HCT116 (cell line): ENCODE measurements at regions not wholly inside any gene's neighbourhood (a gene's known extent, or its start where the extent isn't known, plus 50 kb on each side); places are given as distances from the start of the nearest gene placed in this dataset.

Source experiments
- ATAC-seq: fragments of 200-7000 bp; cut with Tn5 transposase; 2 replicates; pipeline ENCODE4 v1.9.1; 2020; ENCODE audit warnings: mild to moderate bottlenecking, moderate library complexity
- BruUV-seq: library from RNA; stranded (reverse); fragments of 400-500 nt; replicated peaks from 2 replicates; lab custom pipeline; 2021; lab: Mats Ljungman, UMichigan
- CTCF ChIA-PET: fragments of 300-600 bp; sonication (Branson Sonifier 250); formaldehyde crosslinking; loops from one replicate; lab custom pipeline; 2021; ENCODE audit warnings: antibody characterized with exemption; lab: Charles Lee
- POLR2A ChIA-PET: fragments of 300-600, 350-600 bp; sonication (Branson Sonifier 250); formaldehyde crosslinking; loops from one replicate; lab custom pipeline; 2021; ENCODE audit warnings: antibody characterized with exemption; lab: Charles Lee
- RAD21 ChIA-PET, 2 experiments: fragments of 300-600 bp; sonication (Branson Sonifier 250); formaldehyde crosslinking; loops; one replicate each; lab custom pipeline; 2023; ENCODE audit warnings: low total read pairs in 2 of 2; ENCODE audit not compliant: uncharacterized antibody in 2 of 2, unreplicated experiment in 2 of 2, low non-redundant PET in 1 of 2; lab: Charles Lee
- DNase-seq: peaks from one replicate; pipeline ENCODE4 v3.0.0-alpha.2; 2010; ENCODE audit warnings: low read depth, low spot score
- H2AFZ ChIP-seq: fragments of 200-600 bp; shearing (Covaris generic), sonication (generic); 2 replicates; pipeline ENCODE4 v1.6.1; 2017; ENCODE audit warnings: low read depth, mixed run types, mixed read lengths, antibody characterized with exemption, low read length; ENCODE audit not compliant: poor library complexity, severe bottlenecking
- H3K27ac ChIP-seq: 2 replicates; pipeline ENCODE4 v1.5.1; 2012; ENCODE audit warnings: low read depth, low read length
- H3K27me3 ChIP-seq: fragments of 200-600 bp; sonication (generic); 2 replicates; pipeline ENCODE4 v1.6.1; 2016; ENCODE audit warnings: mixed run types, low read length, mixed read lengths; ENCODE audit not compliant: insufficient read depth
- H3K36me3 ChIP-seq, 2 experiments: fragments of 200-500 bp in 1 of 2; fragments of 200-600 bp in 1 of 2; sonication (Bioruptor generic) in 1 of 2; sonication (generic) in 1 of 2; 2 replicates each; pipeline versions ENCODE4 v1.5.1 to v1.6.1; 2014 to 2016; ENCODE audit warnings: low read length in 2 of 2, inconsistent platforms in 1 of 2, mixed read lengths in 1 of 2, mixed run types in 1 of 2; ENCODE audit not compliant: insufficient read depth in 2 of 2, control insufficient read depth in 1 of 2
- H3K4me1 ChIP-seq, 2 experiments: fragments of 200-600 bp in 1 of 2; sonication (generic) in 1 of 2; 2 replicates each; pipeline versions ENCODE4 v1.5.1 to v1.6.1; 2012 to 2017; ENCODE audit warnings: low read length in 2 of 2, inconsistent platforms in 1 of 2, mild to moderate bottlenecking in 1 of 2, mixed read lengths in 1 of 2, mixed run types in 1 of 2, moderate library complexity in 1 of 2; ENCODE audit not compliant: insufficient read depth in 2 of 2, control insufficient read depth in 1 of 2
- H3K4me2 ChIP-seq: fragments of 200-600 bp; sonication (generic); 2 replicates; pipeline ENCODE4 v1.6.1; 2017; ENCODE audit warnings: mixed run types, low read length, mixed read lengths
- H3K4me3 ChIP-seq, 2 experiments: fragments of 200-600 bp in 1 of 2; sonication (generic) in 1 of 2; replicated peaks in 1 of 2; 2 replicates each; pipeline ENCODE4 v1.5.1; 2011 to 2016; ENCODE audit warnings: low read length in 2 of 2, control low read depth in 1 of 2, low read depth in 1 of 2, mild to moderate bottlenecking in 1 of 2, mixed read lengths in 1 of 2, mixed run types in 1 of 2
- H3K79me2 ChIP-seq: fragments of 200-600 bp; sonication (generic); 2 replicates; pipeline ENCODE4 v1.6.1; 2017; ENCODE audit warnings: mild to moderate bottlenecking, mixed run types, low read length, moderate library complexity, mixed read lengths; ENCODE audit not compliant: insufficient read depth
- H3K9ac ChIP-seq: fragments of 200-600 bp; sonication (generic); 2 replicates; pipeline ENCODE4 v1.6.1; 2016; ENCODE audit warnings: low read length, mixed read lengths
- H3K9me2 ChIP-seq: fragments of 200-600 bp; sonication (generic), shearing (Covaris generic); 2 replicates; pipeline ENCODE4 v1.6.1; 2017; ENCODE audit warnings: mixed run types, mild to moderate bottlenecking, moderate library complexity; ENCODE audit not compliant: insufficient read depth
- H3K9me3 ChIP-seq, 2 experiments: fragments of 200-500 bp in 1 of 2; fragments of 200-600 bp in 1 of 2; sonication (Bioruptor generic) in 1 of 2; sonication (generic) in 1 of 2; 2 replicates each; pipeline ENCODE4 v1.6.1; 2014 to 2017; ENCODE audit warnings: low read length in 2 of 2, mixed read lengths in 2 of 2, inconsistent platforms in 1 of 2, low read depth in 1 of 2, mild to moderate bottlenecking in 1 of 2, mixed run types in 1 of 2, moderate library complexity in 1 of 2; ENCODE audit not compliant: control insufficient read depth in 1 of 2, insufficient read depth in 1 of 2
- H4K20me1 ChIP-seq: fragments of 200-600 bp; sonication (generic), shearing (Covaris generic); 2 replicates; pipeline ENCODE4 v1.6.1; 2017; ENCODE audit warnings: mixed run types, mild to moderate bottlenecking, moderate library complexity; ENCODE audit not compliant: insufficient read depth
- CEBPB ChIP-seq: IDR thresholded peaks from 2 replicates; pipeline ENCODE4 v1.6.1; 2012; ENCODE audit warnings: low read depth
- EGR1 ChIP-seq: IDR thresholded peaks from 2 replicates; pipeline ENCODE4 v1.6.1; 2012; ENCODE audit warnings: low read depth
- EZH2 ChIP-seq: fragments of 200-600 bp; sonication (generic); IDR thresholded peaks from 2 replicates; pipeline ENCODE4 v1.6.1; 2017; ENCODE audit warnings: antibody characterized with exemption, mixed run types
- EZH2phosphoT487 ChIP-seq: fragments of 200-600 bp; IDR thresholded peaks from 2 replicates; pipeline ENCODE4 v1.6.1; 2018; ENCODE audit warnings: antibody characterized with exemption, borderline replicate concordance
- FOSL1 ChIP-seq: IDR thresholded peaks from 2 replicates; pipeline ENCODE4 v1.6.1; 2012; ENCODE audit warnings: low read depth
- POLR2A ChIP-seq: IDR thresholded peaks from 2 replicates; pipeline ENCODE4 v1.7.0; 2011; ENCODE audit warnings: borderline replicate concordance; ENCODE audit not compliant: insufficient read depth, insufficient read length; ENCODE audit errors: extremely low read depth
- SIN3A ChIP-seq: IDR thresholded peaks from 2 replicates; pipeline ENCODE4 v1.6.1; 2012; ENCODE audit warnings: low read depth
- SRF ChIP-seq: IDR thresholded peaks from 2 replicates; pipeline ENCODE4 v1.6.1; 2012; ENCODE audit warnings: low read depth
- TCF7L2 ChIP-seq: IDR thresholded peaks from 2 replicates; pipeline ENCODE4 v1.7.0; 2011; ENCODE audit warnings: borderline replicate concordance, inconsistent platforms; ENCODE audit not compliant: insufficient read depth, insufficient read length; ENCODE audit errors: extremely low read depth
- YY1 ChIP-seq: IDR thresholded peaks from 2 replicates; pipeline ENCODE4 v1.6.1; 2011; ENCODE audit warnings: low read length, low read depth, moderate library complexity, mild to moderate bottlenecking; ENCODE audit not compliant: insufficient replicate concordance; ENCODE audit errors: extremely low read depth
- ZNF274 ChIP-seq: fragments of 200-500 bp; sonication (Bioruptor generic); IDR thresholded peaks from 2 replicates; pipeline ENCODE4 v1.6.1; 2014; ENCODE audit warnings: mild to moderate bottlenecking, low read depth, low read length, inconsistent platforms
- intact Hi-C: fragments of 100-400 bp; cut with micrococcal nuclease; formaldehyde crosslinking; loops from 2 replicates; pipeline ENCODE4 v1.10.0; 2022
- TF ChIP-seq, protein P1 (sequence below), 3 experiments: fragments of 200-600 bp in 1 of 3; sonication (generic) in 1 of 3; IDR thresholded peaks in 2 of 3; conservative IDR thresholded peaks in 1 of 3; 2 replicates each; pipeline ENCODE4 v1.5.1; 2012 to 2017; ENCODE audit warnings: low read depth in 2 of 3, low read length in 2 of 3, antibody characterized with exemption in 1 of 3, borderline replicate concordance in 1 of 3, control low read depth in 1 of 3, mild to moderate bottlenecking in 1 of 3, mixed read lengths in 1 of 3, mixed run types in 1 of 3, moderate library complexity in 1 of 3; ENCODE audit not compliant: insufficient read depth in 1 of 3
- TF ChIP-seq, protein P2 (sequence below): IDR thresholded peaks from 2 replicates; pipeline ENCODE4 v1.6.1; 2012; ENCODE audit warnings: low read depth
- TF ChIP-seq, protein P3 (sequence below): IDR thresholded peaks from 2 replicates; pipeline ENCODE4 v1.6.1; 2012

DNA sequence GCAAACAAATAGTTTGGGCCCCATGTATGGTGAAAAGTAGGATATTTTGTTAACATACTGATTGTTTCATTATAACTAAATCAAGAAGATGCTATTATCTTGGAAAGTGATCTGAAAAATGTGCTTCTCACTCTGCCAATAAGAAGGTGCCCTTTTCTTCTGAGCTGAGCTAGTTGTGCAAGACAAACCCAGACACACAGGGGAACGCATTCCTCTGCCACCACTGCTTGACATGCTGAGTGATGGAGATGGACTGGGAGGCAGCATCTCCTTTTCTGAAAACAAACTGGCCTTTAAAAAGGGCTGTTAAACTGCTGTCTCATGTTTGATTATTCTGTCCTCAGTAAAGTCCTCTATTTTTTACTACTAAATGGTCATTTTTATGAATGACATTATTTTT, 1989.9 kb upstream of the CELF4 start (continued):
- TF ChIP-seq, protein P1, sequence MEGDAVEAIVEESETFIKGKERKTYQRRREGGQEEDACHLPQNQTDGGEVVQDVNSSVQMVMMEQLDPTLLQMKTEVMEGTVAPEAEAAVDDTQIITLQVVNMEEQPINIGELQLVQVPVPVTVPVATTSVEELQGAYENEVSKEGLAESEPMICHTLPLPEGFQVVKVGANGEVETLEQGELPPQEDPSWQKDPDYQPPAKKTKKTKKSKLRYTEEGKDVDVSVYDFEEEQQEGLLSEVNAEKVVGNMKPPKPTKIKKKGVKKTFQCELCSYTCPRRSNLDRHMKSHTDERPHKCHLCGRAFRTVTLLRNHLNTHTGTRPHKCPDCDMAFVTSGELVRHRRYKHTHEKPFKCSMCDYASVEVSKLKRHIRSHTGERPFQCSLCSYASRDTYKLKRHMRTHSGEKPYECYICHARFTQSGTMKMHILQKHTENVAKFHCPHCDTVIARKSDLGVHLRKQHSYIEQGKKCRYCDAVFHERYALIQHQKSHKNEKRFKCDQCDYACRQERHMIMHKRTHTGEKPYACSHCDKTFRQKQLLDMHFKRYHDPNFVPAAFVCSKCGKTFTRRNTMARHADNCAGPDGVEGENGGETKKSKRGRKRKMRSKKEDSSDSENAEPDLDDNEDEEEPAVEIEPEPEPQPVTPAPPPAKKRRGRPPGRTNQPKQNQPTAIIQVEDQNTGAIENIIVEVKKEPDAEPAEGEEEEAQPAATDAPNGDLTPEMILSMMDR (IDR thresholded peaks at IDR 0.05 in 2 of 3, conservative IDR thresholded peaks at IDR 0.05 in 1 of 3; ENCODE audit: borderline replicate concordance in 1 of 3, insufficient read depth in 1 of 3, low read depth in 2 of 3, low read length in 2 of 3), result no peak
- no peak for TF ChIP-seq SIN3A
- no peak for TF ChIP-seq CEBPB
- TF ChIP-seq POLR2A, result no peak

DNA sequence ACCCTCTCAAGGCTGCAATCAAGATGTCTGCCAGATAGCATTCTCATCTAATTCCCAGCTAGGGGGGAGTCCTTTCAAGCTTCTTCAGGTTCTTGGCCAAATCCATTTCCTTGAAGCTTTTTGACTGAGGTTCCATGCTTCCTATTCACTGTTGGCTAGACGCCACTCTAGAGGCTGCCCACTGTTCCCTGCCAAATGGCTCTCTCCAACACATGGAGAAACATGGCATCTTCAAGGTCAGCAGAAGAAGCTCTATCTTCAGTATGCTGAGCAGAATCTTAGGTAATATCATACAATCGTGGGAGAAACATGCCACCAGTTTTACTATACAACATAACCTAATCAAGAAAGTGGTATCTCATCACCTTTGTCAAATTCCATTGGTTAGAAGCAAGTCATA, 1985.1 kb upstream of the CELF4 start:
- intact Hi-C loops, result no loop called here
- CTCF ChIA-PET, result no interaction called here
- BruUV-seq, result no TSS peak

DNA sequence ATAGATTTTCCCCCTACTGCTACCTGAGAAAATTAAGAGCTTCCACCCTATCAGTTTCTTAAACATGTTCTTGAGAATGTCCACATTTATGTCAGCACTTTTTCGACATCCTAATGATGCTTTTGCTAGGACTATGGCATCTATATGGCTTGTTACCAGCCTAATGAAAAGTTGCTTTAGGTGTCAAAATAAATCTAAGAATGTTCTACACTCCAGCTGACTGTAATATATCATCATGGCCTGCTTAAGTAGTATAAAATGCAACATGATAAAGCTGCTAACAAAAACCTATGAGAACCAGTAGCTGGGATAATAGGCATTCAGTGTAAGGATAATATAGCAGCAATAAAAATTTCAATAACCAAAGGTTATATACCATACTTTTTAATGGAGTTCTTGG, 1983.5 kb upstream of the CELF4 start:
- ATAC-seq (no peak), DNase-seq (no peak)
- H3K27me3 ChIP-seq, result no peaks in the 10 kb centered on the region
- no peaks in the 10 kb centered on the region for H3K36me3 ChIP-seq
- CTCF ChIA-PET, result no interaction called here
- no peaks in the 10 kb centered on the region for H3K9me2 ChIP-seq
- RAD21 ChIA-PET, result no interaction called here
- H3K4me1 ChIP-seq, result no peaks in the 10 kb centered on the region
- no peak overlapping the region for H3K4me2 ChIP-seq
- no peaks in the 10 kb centered on the region; a peak in 2 of 4 replicates for H3K9me3 ChIP-seq
- no peaks in the 10 kb centered on the region for H3K79me2 ChIP-seq
- H3K9ac ChIP-seq, result no peak overlapping the region
- H3K4me3 ChIP-seq, result no peak overlapping the region
- H4K20me1 ChIP-seq, result no peaks in the 10 kb centered on the region
- no peak overlapping the region for H3K27ac ChIP-seq
- intact Hi-C loops, result no loop called here
- no peak overlapping the region for H2AFZ ChIP-seq
- no TSS peak for BruUV-seq
- POLR2A ChIA-PET, result no interaction called here
- TF ChIP-seq, protein P2, sequence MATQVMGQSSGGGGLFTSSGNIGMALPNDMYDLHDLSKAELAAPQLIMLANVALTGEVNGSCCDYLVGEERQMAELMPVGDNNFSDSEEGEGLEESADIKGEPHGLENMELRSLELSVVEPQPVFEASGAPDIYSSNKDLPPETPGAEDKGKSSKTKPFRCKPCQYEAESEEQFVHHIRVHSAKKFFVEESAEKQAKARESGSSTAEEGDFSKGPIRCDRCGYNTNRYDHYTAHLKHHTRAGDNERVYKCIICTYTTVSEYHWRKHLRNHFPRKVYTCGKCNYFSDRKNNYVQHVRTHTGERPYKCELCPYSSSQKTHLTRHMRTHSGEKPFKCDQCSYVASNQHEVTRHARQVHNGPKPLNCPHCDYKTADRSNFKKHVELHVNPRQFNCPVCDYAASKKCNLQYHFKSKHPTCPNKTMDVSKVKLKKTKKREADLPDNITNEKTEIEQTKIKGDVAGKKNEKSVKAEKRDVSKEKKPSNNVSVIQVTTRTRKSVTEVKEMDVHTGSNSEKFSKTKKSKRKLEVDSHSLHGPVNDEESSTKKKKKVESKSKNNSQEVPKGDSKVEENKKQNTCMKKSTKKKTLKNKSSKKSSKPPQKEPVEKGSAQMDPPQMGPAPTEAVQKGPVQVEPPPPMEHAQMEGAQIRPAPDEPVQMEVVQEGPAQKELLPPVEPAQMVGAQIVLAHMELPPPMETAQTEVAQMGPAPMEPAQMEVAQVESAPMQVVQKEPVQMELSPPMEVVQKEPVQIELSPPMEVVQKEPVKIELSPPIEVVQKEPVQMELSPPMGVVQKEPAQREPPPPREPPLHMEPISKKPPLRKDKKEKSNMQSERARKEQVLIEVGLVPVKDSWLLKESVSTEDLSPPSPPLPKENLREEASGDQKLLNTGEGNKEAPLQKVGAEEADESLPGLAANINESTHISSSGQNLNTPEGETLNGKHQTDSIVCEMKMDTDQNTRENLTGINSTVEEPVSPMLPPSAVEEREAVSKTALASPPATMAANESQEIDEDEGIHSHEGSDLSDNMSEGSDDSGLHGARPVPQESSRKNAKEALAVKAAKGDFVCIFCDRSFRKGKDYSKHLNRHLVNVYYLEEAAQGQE, result no peak
- TF ChIP-seq EZH2phosphoT487, result no peak
- no peak for TF ChIP-seq EZH2
- TF ChIP-seq FOSL1, result no peak
- TF ChIP-seq TCF7L2, result no peak
- no peak for TF ChIP-seq SIN3A
- no peak for TF ChIP-seq SRF
- no peak for TF ChIP-seq YY1

More for the DNA sequence above, 1985.1 kb upstream of the CELF4 start:
- Histone ChIP-seq H3K36me3 (no peaks in the 10 kb centered on the region), H2AFZ (no peak overlapping the region), H3K27ac (no peak overlapping the region), H3K4me3 (no peak overlapping the region), H3K9me2 (no peaks in the 10 kb centered on the region), H3K4me1 (no peaks in the 10 kb centered on the region), H4K20me1 (no peaks in the 10 kb centered on the region), H3K79me2 (no peaks in the 10 kb centered on the region), H3K27me3 (no peaks in the 10 kb centered on the region), H3K4me2 (no peak overlapping the region), H3K9ac (no peak overlapping the region), H3K9me3 (no peaks in the 10 kb centered on the region; a peak in 2 of 4 replicates)
- ChIA-PET RAD21 (no interaction called here), POLR2A (no interaction called here)
- ATAC-seq (no peak), DNase-seq (no peak)
- no peak for TF ChIP-seq EGR1
- TF ChIP-seq, protein P3, sequence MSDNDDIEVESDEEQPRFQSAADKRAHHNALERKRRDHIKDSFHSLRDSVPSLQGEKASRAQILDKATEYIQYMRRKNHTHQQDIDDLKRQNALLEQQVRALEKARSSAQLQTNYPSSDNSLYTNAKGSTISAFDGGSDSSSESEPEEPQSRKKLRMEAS, result no peak
- TF ChIP-seq SIN3A, result no peak
- TF ChIP-seq ZNF274, result no peak
